ENCODE measurements at regions not wholly inside any gene's neighbourhood (a gene's known extent, or its start where the extent isn't known, plus 50 kb on each side); places are given as distances from the start of the nearest gene placed in this dataset.

- no peak overlapping the region for H3K27ac ChIP-seq
- H3K9me3 ChIP-seq = no peaks in the 10 kb centered on the region
- H3K4me1 ChIP-seq = no peaks in the 10 kb centered on the region
- H3K36me3 ChIP-seq = no peaks in the 10 kb centered on the region
- H3K4me3 ChIP-seq = no peak overlapping the region
- TF ChIP-seq, protein P1, sequence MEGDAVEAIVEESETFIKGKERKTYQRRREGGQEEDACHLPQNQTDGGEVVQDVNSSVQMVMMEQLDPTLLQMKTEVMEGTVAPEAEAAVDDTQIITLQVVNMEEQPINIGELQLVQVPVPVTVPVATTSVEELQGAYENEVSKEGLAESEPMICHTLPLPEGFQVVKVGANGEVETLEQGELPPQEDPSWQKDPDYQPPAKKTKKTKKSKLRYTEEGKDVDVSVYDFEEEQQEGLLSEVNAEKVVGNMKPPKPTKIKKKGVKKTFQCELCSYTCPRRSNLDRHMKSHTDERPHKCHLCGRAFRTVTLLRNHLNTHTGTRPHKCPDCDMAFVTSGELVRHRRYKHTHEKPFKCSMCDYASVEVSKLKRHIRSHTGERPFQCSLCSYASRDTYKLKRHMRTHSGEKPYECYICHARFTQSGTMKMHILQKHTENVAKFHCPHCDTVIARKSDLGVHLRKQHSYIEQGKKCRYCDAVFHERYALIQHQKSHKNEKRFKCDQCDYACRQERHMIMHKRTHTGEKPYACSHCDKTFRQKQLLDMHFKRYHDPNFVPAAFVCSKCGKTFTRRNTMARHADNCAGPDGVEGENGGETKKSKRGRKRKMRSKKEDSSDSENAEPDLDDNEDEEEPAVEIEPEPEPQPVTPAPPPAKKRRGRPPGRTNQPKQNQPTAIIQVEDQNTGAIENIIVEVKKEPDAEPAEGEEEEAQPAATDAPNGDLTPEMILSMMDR (IDR thresholded peaks at IDR 0.05) = no peak
- no peak for TF ChIP-seq POLR2A (IDR thresholded peaks at IDR 0.05)
- no peaks in the 10 kb centered on the region for H3K27me3 ChIP-seq
- DNase-seq = no peak
These were observed 122.1 kb upstream of the GPR12 start for GRCh38 chr13:26882731-26883130.

DNA sequence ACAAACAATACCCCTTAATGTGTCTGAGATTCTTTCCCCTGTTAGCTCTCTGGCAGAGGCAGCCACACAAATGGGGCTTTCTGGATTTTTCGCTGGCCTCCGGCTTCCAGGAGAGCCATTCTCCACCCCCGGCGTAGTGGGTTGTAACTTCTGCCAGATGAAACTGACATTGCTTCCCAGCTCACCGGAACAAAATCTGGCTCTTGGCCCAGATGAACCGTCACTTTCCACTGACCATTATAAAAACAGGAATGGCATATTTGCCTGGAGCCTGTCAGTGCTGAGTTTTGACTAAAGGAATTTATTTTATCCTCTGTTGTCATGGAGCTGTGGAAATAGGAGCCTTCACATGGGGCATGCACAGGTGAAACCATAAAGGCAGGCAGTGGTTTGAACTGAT is 120.6 kb upstream of the GPR12 start:
- DNase-seq = no peak
- peaks cover 0 to 6% (median 0%) of the 10 kb centered on the region in 4 donors for H3K9me3 ChIP-seq
- H3K27me3 ChIP-seq = no peaks in the 10 kb centered on the region
- H3K36me3 ChIP-seq = no peaks in the 10 kb centered on the region
- H3K4me1 ChIP-seq = no peaks in the 10 kb centered on the region
- no peak overlapping the region for H3K27ac ChIP-seq
- TF ChIP-seq POLR2A (IDR thresholded peaks at IDR 0.05) = no peak
- TF ChIP-seq, protein P1 (IDR thresholded peaks at IDR 0.05) = no peak
- H3K4me3 ChIP-seq = no peak overlapping the region

- Histone ChIP-seq H3K9me3 (peaks cover 0 to 8% (median 0%) of the 10 kb centered on the region in 4 donors), H3K27me3 (no peaks in the 10 kb centered on the region), H3K4me3 (no peak overlapping the region), H3K36me3 (no peaks in the 10 kb centered on the region), H3K4me1 (no peaks in the 10 kb centered on the region), H3K27ac (no peak overlapping the region)
- TF ChIP-seq POLR2A (IDR thresholded peaks at IDR 0.05) = no peak
- TF ChIP-seq, protein P1 (IDR thresholded peaks at IDR 0.05) = no peak
- no peak for DNase-seq
These were observed 120.1 kb upstream of the GPR12 start for GRCh38 chr13:26880735-26881134.

DNA sequence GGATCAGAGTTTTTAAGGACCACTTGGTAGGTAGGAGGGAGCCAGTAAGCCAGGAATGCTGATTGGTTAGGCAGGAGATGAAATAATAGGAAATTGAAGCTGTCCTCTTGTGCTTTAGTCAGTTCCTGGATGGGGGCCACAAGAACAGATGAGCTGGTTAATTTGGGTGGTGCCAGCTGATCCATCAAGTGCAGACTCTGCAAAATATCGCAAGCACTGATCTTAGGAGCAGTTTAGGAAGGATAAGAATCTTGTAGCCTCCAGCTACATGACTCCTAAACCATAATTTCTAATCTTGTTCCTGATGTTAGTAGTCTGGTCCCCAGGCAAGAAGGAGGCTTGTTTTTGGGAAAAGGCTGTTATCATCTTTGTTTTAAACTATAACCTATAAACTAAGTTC is 117.9 kb upstream of the GPR12 start:
- DNase-seq = no peak
- H3K27me3 ChIP-seq = no peaks in the 10 kb centered on the region
- no peak for TF ChIP-seq POLR2A (IDR thresholded peaks at IDR 0.05)
- TF ChIP-seq, protein P1 (IDR thresholded peaks at IDR 0.05) = no peak
- H3K4me1 ChIP-seq = no peaks in the 10 kb centered on the region
- H3K36me3 ChIP-seq = no peaks in the 10 kb centered on the region
- peaks cover 0 to 8% (median 0%) of the 10 kb centered on the region in 4 donors for H3K9me3 ChIP-seq
- no peak overlapping the region for H3K27ac ChIP-seq
- no peak overlapping the region for H3K4me3 ChIP-seq

GRCh38 chr13:26873386-26873698 is 112.8 kb upstream of the GPR12 start:
- H3K4me3 ChIP-seq = no peak overlapping the region
- no peak overlapping the region for H3K27ac ChIP-seq
- no peaks in the 10 kb centered on the region for H3K27me3 ChIP-seq
- peaks cover 0 to 8% (median 0%) of the 10 kb centered on the region in 4 donors for H3K9me3 ChIP-seq
- TF ChIP-seq POLR2A (IDR thresholded peaks at IDR 0.05) = no peak
- TF ChIP-seq, protein P1 (IDR thresholded peaks at IDR 0.05) = no peak
- DNase-seq = no peak
- H3K4me1 ChIP-seq = no peaks in the 10 kb centered on the region
- H3K36me3 ChIP-seq = no peaks in the 10 kb centered on the region

All from Peyer's patch (tissue), 4 donors.